ENCODE measurements at regions not wholly inside any gene's neighbourhood (a gene's known extent, or its start where the extent isn't known, plus 50 kb on each side); places are given as distances from the start of the nearest gene placed in this dataset.

DNA sequence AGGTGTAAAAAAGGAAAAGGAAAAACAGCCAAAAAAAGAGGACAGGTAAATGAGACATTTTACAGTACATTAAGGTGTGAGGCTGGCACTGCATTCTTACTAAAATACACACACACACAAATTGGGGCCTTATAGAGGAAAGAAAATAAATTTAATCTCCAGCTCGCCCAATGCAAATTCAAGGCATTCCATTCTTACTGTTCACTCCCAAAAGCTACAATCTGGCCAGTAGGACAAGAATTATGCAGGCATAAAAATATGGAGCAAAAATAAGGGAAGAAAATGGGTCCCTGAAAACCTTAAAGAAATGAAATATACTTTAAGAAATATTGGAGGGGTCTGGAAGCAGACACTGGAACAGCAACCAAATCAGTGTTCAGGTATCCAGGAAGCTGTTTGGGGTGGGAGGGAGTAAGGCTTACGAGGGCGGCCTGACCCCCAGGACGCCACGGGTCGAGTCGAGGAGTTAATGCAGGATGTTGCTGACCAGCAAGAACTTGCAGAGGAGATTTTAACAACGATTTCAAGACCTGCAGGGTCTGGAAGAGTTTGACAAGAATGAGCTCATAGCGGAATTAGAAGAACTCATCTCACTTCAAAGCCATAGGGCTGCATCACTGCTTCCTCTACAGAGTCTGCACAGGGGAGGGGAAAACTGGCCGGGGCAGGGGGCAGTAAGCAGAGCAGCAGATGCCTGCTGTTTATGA is 245.5 kb downstream of the TBL1XR1 start:
- H3K9me3 ChIP-seq (ENCODE audit: low read depth) = no peaks in the 10 kb centered on the region
- H4K20me1 ChIP-seq (ENCODE audit: insufficient read depth) = no peaks in the 10 kb centered on the region
- peaks cover 32% of the 10 kb centered on the region for H3F3A ChIP-seq (ENCODE audit: insufficient read depth)
- H3K9ac ChIP-seq = no peak overlapping the region
- H3K4me1 ChIP-seq (ENCODE audit: insufficient read depth) = peaks cover 39% of the 10 kb centered on the region
- no peak overlapping the region for H2AFZ ChIP-seq
- peak overlapping the region; percentile 13 for H3K4me2 ChIP-seq (ENCODE audit: unreplicated experiment)
- H3K4me3 ChIP-seq = no peak overlapping the region
- no peaks in the 10 kb centered on the region for H3K79me2 ChIP-seq (ENCODE audit: insufficient read depth)
- H3K9me2 ChIP-seq (ENCODE audit: insufficient read depth) = no peaks in the 10 kb centered on the region
- DNase-seq = peak; percentile 49
- peak overlapping the region; percentile 10; the same call in 1 of the 2 replicates for H3K27ac ChIP-seq
- no peaks in the 10 kb centered on the region for H3K27me3 ChIP-seq (replicated peaks; ENCODE audit: insufficient read depth)
- in situ Hi-C loops (cut with MboI) = no loop called here
- WGBS, 2 experiments (ENCODE audit: low coverage in 1 of 2, low lambda C conversion rate in 2 of 2, missing lambda C conversion rate in 2 of 2) = 63% methylated on average over 10 of the region's 10 CpGs
- no peak for TF ChIP-seq EZH2 (IDR thresholded peaks at IDR 0.05; ENCODE audit: insufficient read depth, poor library complexity, severe bottlenecking)
- no peak for TF ChIP-seq EZH2phosphoT487 (IDR thresholded peaks at IDR 0.05; ENCODE audit: insufficient read depth, low read depth)
- no peaks in the 10 kb centered on the region for H3K36me3 ChIP-seq (ENCODE audit: low read depth)

DNA sequence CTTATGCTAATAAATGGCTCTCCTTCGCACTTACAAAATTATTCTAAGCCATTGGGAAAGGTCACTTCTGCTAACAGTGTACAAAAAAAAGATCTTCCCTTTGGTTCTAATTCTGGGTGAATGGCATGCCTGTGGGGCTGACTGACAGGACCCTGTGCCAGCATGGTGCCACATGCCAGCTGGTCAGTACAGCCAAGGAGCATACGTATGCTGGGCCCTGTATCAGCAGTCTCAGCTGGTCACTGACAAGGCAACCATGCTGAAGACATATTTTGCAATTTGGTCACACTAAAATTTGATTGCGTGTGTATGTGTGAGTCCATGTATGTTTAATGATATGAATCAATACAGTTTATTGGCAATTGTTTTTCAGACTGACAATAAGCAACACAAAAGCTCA is 246.1 kb downstream of the TBL1XR1 start:
- Histone ChIP-seq H2AFZ (no peak overlapping the region), H3K79me2 (ENCODE audit: insufficient read depth) (no peaks in the 10 kb centered on the region), H3K9me2 (ENCODE audit: insufficient read depth) (no peaks in the 10 kb centered on the region), H3K4me3 (no peak overlapping the region), H3K4me1 (ENCODE audit: insufficient read depth) (peaks cover 39% of the 10 kb centered on the region), H3K9me3 (ENCODE audit: low read depth) (no peaks in the 10 kb centered on the region), H3K9ac (no peak overlapping the region), H3K36me3 (ENCODE audit: low read depth) (no peaks in the 10 kb centered on the region), H3K27ac (peak overlapping the region; percentile 10; the same call in 1 of the 2 replicates), H3K4me2 (ENCODE audit: unreplicated experiment) (peak overlapping the region; percentile 13), H4K20me1 (ENCODE audit: insufficient read depth) (no peaks in the 10 kb centered on the region), H3K27me3 (replicated peaks; ENCODE audit: insufficient read depth) (no peaks in the 10 kb centered on the region), H3F3A (ENCODE audit: insufficient read depth) (peaks cover 32% of the 10 kb centered on the region)
- 66 to 71% methylated on average over 3 of the region's 3 CpGs for WGBS, 2 experiments (ENCODE audit: low coverage in 1 of 2, low lambda C conversion rate in 2 of 2, missing lambda C conversion rate in 2 of 2)
- TF ChIP-seq EZH2phosphoT487 (IDR thresholded peaks at IDR 0.05; ENCODE audit: insufficient read depth, low read depth) (no peak), EZH2 (IDR thresholded peaks at IDR 0.05; ENCODE audit: insufficient read depth, poor library complexity, severe bottlenecking) (no peak)
- peak; percentile 26 for DNase-seq
- in situ Hi-C loops (cut with MboI) = no loop called here

DNA sequence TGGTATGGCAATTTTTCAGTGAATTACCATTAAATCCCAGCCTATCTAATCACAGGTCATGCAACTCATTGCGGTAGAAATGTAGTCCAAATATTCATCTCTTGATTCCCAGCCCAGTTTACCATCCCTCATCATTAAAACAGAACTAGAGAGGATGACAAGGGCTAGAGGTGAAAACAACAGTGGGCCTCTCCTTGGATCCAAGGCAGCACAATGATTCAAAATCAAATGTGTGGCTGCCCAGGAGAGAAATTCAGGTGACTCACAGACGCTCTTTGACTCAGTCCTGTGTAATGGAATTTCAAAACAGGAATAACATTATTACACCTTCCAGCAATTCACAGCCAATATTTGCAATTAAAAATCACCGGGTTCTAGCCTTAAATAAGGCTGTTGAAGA is 246.5 kb downstream of the TBL1XR1 start:
- DNase-seq = peak; percentile 86

DNA sequence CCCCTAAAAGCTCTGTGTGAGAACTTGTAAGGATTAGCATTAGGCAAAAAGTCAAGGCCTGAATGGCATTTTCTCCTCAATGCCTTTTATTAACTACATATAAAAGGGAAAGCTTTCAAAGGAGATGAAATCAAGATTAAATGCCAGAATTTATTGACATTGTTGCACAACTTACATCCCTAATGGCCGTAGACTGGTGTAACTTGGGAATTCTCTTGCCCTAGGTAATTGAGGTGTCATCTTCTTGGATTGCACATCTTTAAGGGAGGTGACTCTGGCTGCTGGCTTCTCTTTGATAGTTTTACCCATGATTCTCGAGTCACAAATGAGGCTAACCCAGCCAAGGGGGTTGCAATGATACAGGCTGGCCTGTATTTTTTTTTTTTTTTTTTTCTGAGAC is 249.1 kb downstream of the TBL1XR1 start:
- Histone ChIP-seq H3K4me3 (no peak overlapping the region), H3K79me2 (ENCODE audit: insufficient read depth) (no peaks in the 10 kb centered on the region), H3K36me3 (ENCODE audit: low read depth) (no peaks in the 10 kb centered on the region), H3K9ac (no peak overlapping the region), H3K9me2 (ENCODE audit: insufficient read depth) (no peaks in the 10 kb centered on the region), H3K27ac (no peak overlapping the region), H3K4me2 (ENCODE audit: unreplicated experiment) (no peak overlapping the region), H2AFZ (no peak overlapping the region), H3F3A (ENCODE audit: insufficient read depth) (peaks cover 27% of the 10 kb centered on the region), H3K27me3 (replicated peaks; ENCODE audit: insufficient read depth) (no peaks in the 10 kb centered on the region), H4K20me1 (ENCODE audit: insufficient read depth) (no peaks in the 10 kb centered on the region), H3K4me1 (ENCODE audit: insufficient read depth) (peaks cover 27% of the 10 kb centered on the region), H3K9me3 (ENCODE audit: low read depth) (no peaks in the 10 kb centered on the region)
- WGBS, 2 experiments (ENCODE audit: low coverage in 1 of 2, low lambda C conversion rate in 2 of 2, missing lambda C conversion rate in 2 of 2) = 72 to 86% methylated on average over 2 of the region's 2 CpGs
- TF ChIP-seq EZH2 (IDR thresholded peaks at IDR 0.05; ENCODE audit: insufficient read depth, poor library complexity, severe bottlenecking) (no peak), EZH2phosphoT487 (IDR thresholded peaks at IDR 0.05; ENCODE audit: insufficient read depth, low read depth) (no peak)
- no peak for DNase-seq
- in situ Hi-C loops (cut with MboI) = no loop called here

More for the DNA sequence above, 246.5 kb downstream of the TBL1XR1 start:
- H3K9me3 ChIP-seq (ENCODE audit: low read depth) = no peaks in the 10 kb centered on the region
- H3K4me1 ChIP-seq (ENCODE audit: insufficient read depth) = peaks cover 39% of the 10 kb centered on the region
- in situ Hi-C loops (cut with MboI) = no loop called here
- H3K36me3 ChIP-seq (ENCODE audit: low read depth) = no peaks in the 10 kb centered on the region
- WGBS, 2 experiments (ENCODE audit: low coverage in 1 of 2, low lambda C conversion rate in 2 of 2, missing lambda C conversion rate in 2 of 2) = 33 to 42% methylated on average over 3 of the region's 3 CpGs
- H3K9me2 ChIP-seq (ENCODE audit: insufficient read depth) = no peaks in the 10 kb centered on the region
- H3K79me2 ChIP-seq (ENCODE audit: insufficient read depth) = no peaks in the 10 kb centered on the region
- peak overlapping the region; percentile 48 for H3K27ac ChIP-seq
- H3K27me3 ChIP-seq (replicated peaks; ENCODE audit: insufficient read depth) = no peaks in the 10 kb centered on the region
- no peak for TF ChIP-seq EZH2 (IDR thresholded peaks at IDR 0.05; ENCODE audit: insufficient read depth, poor library complexity, severe bottlenecking)
- no peak for TF ChIP-seq EZH2phosphoT487 (IDR thresholded peaks at IDR 0.05; ENCODE audit: insufficient read depth, low read depth)
- H3K9ac ChIP-seq = no peak overlapping the region
- no peak overlapping the region for H3K4me3 ChIP-seq
- no peaks in the 10 kb centered on the region for H4K20me1 ChIP-seq (ENCODE audit: insufficient read depth)
- H3K4me2 ChIP-seq (ENCODE audit: unreplicated experiment) = peak overlapping the region; percentile 13
- H3F3A ChIP-seq (ENCODE audit: insufficient read depth) = peaks cover 32% of the 10 kb centered on the region
- no peak overlapping the region for H2AFZ ChIP-seq
